GM19397 (cell line): ENCODE measurements at regions not wholly inside any gene's neighbourhood (a gene's known extent, or its start where the extent isn't known, plus 50 kb on each side); places are given as distances from the start of the nearest gene placed in this dataset.
A peak's percentile ranks its signal among the peaks of the same experiment; 100 is the strongest.

Experiments used
- ATAC-seq: cut with Tn5 transposase; IDR thresholded peaks from one replicate; pipeline ENCODE4 v1.9.1; 2021; ENCODE audit warnings: mild to moderate bottlenecking, moderate library complexity; ENCODE audit not compliant: unreplicated experiment

- no peak for ATAC-seq
These were observed 84.8 kb upstream of the PAK5 start for GRCh38 chr20:9923648-9924047.

- no peak for ATAC-seq
These were observed 82.0 kb upstream of the PAK5 start for GRCh38 chr20:9920866-9921265.

GRCh38 chr20:9919271-9920014, 80.6 kb upstream of the PAK5 start:
- ATAC-seq = peak; percentile 78

- no peak for ATAC-seq
These were observed 79.5 kb upstream of the PAK5 start for GRCh38 chr20:9918348-9918747.

GRCh38 chr20:9916761-9917160, 77.9 kb upstream of the PAK5 start:
- ATAC-seq = no peak

GRCh38 chr20:9912858-9913434, 74.1 kb upstream of the PAK5 start:
- ATAC-seq = no peak

DNA sequence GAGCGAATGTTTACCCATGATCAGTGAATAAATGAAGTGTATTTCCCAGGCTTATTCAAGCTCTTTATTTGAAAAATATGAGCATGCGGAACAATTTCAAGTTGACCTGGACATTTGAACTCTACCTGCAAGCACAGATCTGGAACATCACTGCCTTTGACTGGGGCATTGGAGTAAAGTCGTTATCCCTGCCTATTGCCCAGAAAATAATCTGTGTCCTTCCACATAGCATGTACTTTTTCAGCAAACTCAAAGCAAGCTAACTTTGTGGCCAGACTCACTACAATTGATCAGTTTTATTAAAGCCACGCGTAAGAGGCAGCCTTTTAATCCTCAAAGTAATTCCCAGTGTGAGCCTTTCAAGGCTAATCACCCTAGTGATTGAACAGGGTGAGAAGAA, 73.4 kb upstream of the PAK5 start:
- no peak for ATAC-seq

DNA sequence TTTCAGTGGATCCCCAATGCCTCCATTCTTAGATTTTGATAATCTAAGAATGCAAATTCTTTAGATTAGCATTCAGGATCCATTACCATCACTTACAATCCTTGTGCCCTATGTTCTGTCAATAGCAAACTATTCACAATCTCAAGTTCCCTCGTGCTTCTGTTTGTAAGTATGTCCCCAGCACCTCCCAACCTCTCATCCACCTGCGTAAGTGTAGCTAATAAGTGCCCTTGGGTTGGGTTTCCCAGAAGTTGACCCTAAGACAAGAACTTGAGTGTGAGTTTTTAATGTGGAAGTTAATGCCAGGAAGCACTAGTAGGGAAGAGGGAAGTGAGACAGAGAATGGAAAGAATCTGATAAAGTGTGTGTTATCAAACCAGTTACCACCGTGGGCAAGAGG, 72.6 kb upstream of the PAK5 start:
- ATAC-seq = no peak

DNA sequence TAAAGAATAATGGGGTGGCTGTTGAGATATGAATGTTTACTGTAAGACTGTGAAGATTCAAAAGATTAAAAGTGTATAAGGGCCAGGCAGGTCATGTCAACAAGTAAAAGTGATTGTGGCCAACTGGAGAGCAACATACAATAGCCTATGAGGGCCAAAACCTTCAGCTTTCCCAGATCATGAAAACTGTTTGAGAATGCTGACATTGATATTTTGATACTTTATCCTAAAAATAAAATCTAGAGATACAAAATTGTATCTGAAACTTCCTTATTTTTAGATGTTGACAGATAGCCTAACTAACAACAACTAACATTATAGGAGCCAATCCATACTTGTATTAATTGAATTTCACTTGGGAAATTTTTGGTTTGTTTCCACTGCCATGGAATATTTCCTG, 70.3 kb upstream of the PAK5 start:
- no peak for ATAC-seq

DNA sequence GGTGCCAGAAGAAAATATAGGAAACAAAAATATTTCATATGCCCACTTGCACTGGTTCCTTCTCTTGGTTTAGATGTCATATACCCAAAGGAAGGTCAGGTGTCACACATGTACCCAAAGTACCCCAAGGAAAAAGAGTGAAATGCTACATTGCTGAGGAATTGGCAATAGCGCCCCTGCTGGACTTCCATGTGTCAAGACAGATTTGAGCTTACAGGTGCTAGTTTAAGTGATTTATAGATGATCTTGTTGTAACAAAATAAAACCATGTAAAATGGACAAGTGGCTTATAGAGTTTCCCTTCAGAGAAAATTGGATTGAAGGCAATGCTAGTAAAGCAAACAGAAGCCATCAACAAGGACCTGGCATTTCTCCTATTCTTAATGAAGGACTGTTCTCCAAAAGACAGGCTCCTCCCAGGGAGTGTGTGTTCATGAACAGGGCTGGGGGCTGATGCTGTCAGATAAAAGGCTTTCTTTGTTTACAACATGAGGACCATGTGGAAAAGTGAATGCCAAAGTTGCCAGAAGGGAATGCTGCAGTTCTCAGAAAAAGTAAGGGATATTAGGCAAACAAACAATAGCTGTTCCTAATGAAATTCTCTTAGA, 64.3 kb upstream of the PAK5 start:
- ATAC-seq = no peak

DNA sequence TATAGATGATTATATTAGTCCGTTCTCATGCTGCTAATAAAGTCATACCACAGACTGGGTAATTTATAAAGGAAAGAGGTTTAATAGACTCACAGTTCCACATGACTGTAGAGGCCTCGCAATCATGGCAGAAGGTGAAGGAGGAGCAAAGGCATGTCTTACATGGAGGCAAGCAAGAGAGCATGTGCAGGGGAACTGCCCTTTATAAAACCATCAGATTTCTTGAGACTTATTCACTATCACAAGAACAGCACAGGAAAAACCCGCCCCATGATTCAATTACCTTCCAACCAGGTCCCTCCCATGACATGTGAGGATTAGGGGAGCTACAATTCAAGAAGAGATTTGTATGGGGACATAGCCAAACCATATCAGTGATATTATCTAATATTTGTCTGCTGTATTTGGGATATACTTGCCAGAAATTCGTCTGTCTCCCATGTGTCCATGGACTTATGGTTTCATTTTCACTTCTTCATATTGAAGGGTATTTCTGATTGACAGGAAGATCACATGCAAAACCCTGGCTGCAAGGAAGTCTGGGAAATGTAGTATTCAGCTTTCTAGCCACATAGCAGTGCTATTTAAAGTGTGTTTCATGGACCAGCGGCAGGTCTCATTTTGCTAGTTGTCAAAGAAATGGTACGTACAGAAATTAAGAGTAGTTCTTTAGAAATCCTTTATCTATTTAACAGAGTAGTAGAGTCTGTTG, 50.5 kb upstream of the PAK5 start:
- ATAC-seq = no peak
